EL (cell line): ENCODE measurements at regions not wholly inside any gene's neighbourhood (a gene's known extent, or its start where the extent isn't known, plus 50 kb on each side); places are given as distances from the start of the nearest gene placed in this dataset.
"Not testable (repeated sequence)": the region's sequence is repeated elsewhere in the genome, so short reads cannot be mapped to it uniquely, and the experiment has no call there.

Source experiments
- DNase-seq: peaks from one replicate; pipeline ENCODE4 v3.0.0-alpha.2; 2016

GRCh38 chr3:132084982-132085381, 50.2 kb upstream of the CPNE4 start:
- no peak for DNase-seq

- no peak for DNase-seq
Observed at GRCh38 chr3:132087356-132087755, 52.5 kb upstream of the CPNE4 start.

GRCh38 chr3:132088291-132088690, 53.5 kb upstream of the CPNE4 start:
- DNase-seq = no peak

GRCh38 chr3:132090921-132091320, 56.1 kb upstream of the CPNE4 start:
- DNase-seq = peak; percentile 8

DNA sequence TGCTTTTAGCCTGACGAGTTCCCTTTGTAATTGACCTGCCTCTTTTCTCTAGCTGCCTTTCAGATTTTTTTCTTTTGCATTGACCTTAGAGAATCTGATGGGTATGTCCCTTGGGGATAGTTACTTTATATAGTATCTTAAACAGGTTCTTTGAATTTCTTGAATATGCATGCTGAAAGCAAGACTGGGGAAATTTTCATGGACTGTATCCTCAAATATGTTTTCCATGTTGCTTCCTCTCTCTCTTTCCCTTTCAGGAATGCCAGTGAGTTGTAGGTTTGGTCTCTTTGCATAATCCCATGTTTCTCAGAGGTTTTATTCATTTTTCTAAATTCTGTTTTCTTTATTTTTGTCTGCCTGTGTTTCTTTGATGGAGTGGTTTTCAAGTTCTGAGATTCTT, 81.8 kb upstream of the CPNE4 start:
- DNase-seq = no peak

DNA sequence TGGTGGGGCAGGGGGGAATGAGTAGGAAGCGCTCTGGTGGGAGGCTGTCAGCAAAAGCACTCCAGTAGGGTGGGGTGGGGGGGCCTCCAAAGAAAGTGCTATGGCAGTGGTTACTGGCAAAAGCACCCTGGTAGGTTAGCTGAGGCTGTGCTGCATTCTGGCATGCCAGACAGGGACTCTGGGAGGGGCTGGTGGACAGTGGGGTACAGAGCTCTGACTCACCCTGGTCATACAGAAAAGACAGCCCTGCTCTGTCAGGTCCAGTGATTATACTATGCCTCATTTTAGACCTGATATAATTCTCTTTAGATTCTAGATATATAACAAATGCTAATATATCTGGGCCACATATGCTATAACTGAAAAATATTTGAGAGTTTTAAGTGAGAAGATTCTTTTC, 82.8 kb upstream of the CPNE4 start:
- DNase-seq = peak; percentile 4

GRCh38 chr3:132119531-132119930, 84.7 kb upstream of the CPNE4 start:
- no peak for DNase-seq

GRCh38 chr3:132124096-132124495, 89.3 kb upstream of the CPNE4 start:
- DNase-seq = no peak

GRCh38 chr3:132124651-132125284, 90.0 kb upstream of the CPNE4 start:
- DNase-seq = no peak

DNA sequence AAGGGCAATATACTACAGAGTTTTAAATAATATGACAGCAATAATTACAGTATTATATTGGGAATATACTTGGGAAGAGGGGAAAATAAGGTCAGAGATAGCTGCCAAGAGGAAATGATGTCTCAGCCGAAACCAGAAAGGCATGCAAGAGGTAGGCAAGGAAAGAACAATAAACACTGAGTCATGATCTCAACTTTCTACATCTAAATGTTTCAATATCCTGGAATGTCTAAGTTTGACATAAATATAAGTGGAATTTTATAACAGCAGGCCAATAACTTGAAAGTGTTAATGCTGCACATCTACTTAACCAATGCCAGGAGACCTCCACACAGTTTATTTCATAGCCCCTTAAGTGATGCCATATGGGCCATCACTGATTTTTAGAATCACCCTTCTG, 99.8 kb upstream of the CPNE4 start:
- peak; percentile 85 for DNase-seq

- peak; percentile 96 for DNase-seq
Observed at GRCh38 chr3:132135628-132136333, 101.0 kb upstream of the CPNE4 start.

DNA sequence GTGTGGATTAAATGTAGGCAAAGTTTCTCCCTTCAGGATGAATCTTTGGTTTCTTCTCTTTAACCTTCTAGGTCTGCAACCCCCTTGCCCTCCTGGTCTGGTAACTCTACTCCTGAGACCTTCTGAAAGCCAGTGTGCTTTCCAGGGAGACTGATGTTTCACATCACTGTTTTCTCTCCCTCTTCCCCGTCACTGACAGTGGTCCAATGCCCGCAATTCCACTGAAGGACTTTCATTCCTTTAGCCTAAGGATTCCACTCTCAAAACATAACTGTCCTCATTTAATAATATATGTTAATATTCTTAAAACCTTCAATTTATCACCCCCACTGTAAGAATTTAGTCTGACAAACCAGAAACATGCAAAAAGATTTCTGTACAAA, 101.5 kb upstream of the CPNE4 start:
- DNase-seq = no peak

DNA sequence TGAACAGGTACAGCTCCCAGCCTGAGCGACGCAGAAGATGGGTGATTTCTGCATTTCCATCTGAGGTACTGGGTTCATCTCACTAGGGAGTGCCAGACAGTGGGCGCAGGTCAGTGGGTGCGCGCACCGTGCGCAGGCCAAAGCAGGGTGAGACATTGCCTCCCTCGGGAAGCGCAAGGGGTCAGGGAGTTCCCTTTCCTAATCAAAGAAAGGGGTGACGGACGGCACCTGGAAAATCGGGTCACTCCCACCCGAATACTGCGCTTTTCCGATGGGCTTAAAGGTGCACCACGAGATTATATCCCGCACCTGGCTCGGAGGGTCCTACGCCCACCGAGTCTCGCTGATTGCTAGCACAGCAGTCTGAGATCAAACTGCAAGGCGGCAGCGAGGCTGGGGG, 102.1 kb upstream of the CPNE4 start:
- not testable (repeated sequence) for DNase-seq

DNA sequence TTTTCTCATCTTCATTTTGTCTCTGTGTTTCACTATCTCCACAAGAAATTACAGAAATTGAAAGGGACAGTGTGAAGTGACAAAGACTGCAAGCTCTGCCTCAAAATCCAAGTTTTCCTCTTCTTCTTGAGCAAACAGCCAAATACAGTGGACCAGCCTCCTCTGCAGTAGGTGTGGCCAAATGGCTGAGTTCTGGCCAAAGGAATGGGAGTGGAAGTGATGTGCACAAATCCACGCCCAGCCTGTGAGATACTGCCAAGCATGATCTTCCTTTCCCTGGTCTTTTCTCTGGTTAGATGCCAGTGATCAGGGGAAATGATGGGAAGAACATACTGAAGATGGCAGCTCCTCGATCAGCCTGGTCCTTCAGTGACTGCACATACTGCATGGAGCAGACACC, 111.0 kb upstream of the CPNE4 start:
- DNase-seq = peak; percentile 8

- DNase-seq = no peak
Observed at GRCh38 chr3:132154619-132155018, 119.8 kb upstream of the CPNE4 start.

DNA sequence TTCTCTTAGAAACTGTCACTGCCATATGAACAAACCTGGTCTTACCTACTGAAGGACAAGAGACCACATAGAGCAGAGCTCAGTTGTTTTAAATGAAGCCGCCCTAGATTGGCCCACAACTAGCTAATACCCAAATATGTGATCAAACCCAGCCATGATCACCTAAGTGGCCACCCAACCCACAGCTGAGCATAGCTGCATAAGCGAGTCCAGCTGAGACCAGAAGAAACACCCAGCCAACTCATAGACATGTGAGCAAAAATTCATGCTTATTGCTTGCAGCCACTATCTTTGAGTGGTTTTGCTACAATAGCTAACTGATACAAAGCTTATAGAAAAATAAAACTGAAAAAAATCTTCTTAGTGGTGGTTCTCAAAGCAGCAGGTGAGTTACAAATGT, 124.3 kb upstream of the CPNE4 start:
- DNase-seq = no peak

DNA sequence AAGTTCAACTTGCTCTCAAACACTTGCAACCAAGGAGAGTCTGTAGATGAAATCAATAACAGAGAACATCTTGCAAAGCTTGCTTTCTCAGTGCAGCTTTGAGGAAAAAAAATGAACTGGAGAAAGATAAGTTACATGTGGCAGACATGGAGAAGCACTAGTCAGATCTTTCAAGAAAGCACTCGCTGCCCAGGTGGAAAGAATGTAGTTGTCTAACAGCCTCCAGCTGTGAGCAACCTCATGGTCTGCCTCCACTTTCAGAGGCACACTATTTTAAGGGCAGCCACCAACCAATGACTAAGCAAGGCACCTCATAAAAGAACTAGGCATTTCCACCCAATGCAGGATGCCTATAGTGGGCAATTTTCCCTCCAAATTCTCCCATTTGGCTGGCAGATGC, 125.4 kb upstream of the CPNE4 start:
- no peak for DNase-seq

DNA sequence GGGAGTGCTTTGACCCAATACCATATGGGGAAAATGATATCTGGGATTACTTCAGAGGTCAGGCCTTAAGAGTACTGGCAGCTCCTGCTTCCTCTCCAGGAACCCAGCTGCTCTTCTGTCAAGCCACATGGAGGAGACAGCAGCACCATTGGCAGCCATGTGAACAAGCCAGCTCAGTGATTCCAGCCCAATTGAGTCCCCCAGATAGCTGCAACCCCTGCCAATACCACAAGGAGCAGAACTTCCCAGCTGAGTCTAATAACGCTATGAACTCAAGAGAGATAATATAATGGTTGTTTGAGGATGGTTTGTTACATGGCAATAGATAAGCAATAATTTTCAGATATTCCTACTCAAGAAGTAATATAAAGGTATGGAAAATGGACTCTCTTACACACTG, 126.8 kb upstream of the CPNE4 start:
- no peak for DNase-seq

DNA sequence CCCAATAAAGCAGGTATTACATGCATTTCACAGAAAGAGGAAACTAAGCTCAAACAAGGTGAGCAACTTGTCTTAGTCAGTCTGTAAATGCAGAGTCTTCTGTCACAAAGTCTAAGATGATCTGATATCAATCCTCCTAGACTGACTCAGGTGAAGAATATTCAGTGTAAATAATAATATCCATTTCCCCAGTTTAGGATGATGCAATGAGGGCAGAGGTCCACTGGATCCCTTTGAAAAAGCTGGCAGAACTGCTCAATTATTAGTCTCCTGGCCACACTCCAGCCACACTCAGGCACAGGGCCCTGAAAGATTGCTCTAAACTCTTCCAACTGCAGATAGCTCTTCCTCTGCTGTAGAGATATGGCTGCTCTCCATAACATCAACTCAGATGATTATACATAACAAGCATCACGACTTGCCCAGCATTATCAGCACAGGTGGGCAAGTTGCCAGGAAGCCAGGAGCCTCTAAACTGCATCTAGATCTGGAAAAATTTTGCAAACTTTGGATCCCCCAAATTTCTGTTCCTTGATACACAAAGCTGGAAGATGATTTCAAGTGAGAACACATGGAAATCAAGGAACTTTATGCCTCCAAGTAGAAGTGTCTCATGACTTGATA, 129.8 kb upstream of the CPNE4 start:
- DNase-seq = peak; percentile 12

GRCh38 chr3:132167870-132168269, 133.1 kb upstream of the CPNE4 start:
- DNase-seq = no peak

GRCh38 chr3:132174500-132174899, 139.7 kb upstream of the CPNE4 start:
- DNase-seq = no peak

- peak; percentile 45 for DNase-seq
Observed at GRCh38 chr3:132180337-132180791, 136.8 kb upstream of the ACP3 start.

DNA sequence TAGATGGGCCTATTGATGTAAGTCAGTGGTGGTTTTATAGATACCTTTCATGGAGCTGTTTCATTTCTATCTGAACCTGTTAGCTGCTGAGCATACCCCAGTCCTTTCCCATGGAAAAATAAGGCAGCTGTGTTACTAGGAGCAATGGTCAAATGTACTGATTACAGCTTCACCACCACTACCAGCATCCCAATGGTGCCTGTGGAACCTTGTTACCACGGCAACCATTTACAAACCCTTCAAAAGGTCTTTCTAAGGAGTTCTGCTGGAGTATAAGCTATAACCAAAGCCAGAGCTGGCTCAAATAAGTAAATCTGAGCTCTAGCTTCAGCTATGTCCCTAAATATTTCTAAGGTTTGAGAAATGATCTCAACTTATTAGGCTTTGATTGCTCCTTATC, 133.4 kb upstream of the ACP3 start:
- DNase-seq = no peak

DNA sequence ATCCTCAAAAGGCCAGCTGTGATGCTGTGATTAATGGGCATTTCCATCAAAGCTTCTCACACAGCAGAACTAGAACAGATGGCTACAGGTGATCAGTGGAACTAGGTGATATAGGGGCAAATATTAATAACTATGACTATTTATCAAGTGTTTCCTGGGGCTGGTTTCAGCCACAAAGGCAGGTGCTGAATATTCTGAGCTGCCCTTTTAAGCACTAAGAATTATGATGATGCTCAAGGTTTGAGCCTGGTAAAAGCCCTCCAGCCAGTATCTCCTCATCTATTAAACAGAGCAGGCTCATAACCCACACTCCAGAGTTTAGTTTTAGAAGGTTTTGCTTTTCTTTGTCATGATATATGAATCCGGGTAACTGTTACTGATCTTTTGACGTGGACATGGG, 129.5 kb upstream of the ACP3 start:
- DNase-seq = no peak
